Activated naive CD4-positive, alpha-beta T cell treated with anti-CD3 and anti-CD28 coated beads, Interleukin-2, amount 50 U/mL, for 16 hours (primary cell): ENCODE measurements at regions not wholly inside any gene's neighbourhood (a gene's known extent, or its start where the extent isn't known, plus 50 kb on each side); places are given as distances from the start of the nearest gene placed in this dataset.

Experiments
- DNase-seq: peaks from one replicate; pipeline ENCODE4 v3.0.0-alpha.2; 2020

- DNase-seq, result no peak
These were observed 296.8 kb downstream of the WDR72 start for GRCh38 chr15:53462651-53463050.

GRCh38 chr15:53461677-53462076 is 297.8 kb downstream of the WDR72 start:
- DNase-seq, result no peak

- no peak for DNase-seq
These were observed 300.7 kb downstream of the WDR72 start for GRCh38 chr15:53458736-53459135.

GRCh38 chr15:53457479-53457878 is 302.0 kb downstream of the WDR72 start:
- DNase-seq, result no peak

GRCh38 chr15:53454843-53455721 is 304.4 kb downstream of the WDR72 start:
- no peak for DNase-seq

GRCh38 chr15:53454535-53454842 is 305.0 kb downstream of the WDR72 start:
- no peak for DNase-seq

GRCh38 chr15:53453253-53454105 is 306.0 kb downstream of the WDR72 start:
- DNase-seq, result no peak

GRCh38 chr15:53448232-53449015 is 311.0 kb downstream of the WDR72 start:
- no peak for DNase-seq

- no peak for DNase-seq
These were observed 311.7 kb downstream of the WDR72 start for GRCh38 chr15:53447742-53448141.

- no peak for DNase-seq
These were observed 312.3 kb downstream of the WDR72 start for GRCh38 chr15:53447053-53447574.

GRCh38 chr15:53446376-53446775 is 313.1 kb downstream of the WDR72 start:
- no peak for DNase-seq

GRCh38 chr15:53445531-53445930 is 313.9 kb downstream of the WDR72 start:
- DNase-seq, result no peak

GRCh38 chr15:53437985-53438841 is 321.2 kb downstream of the WDR72 start:
- no peak for DNase-seq

- DNase-seq, result no peak
These were observed 322.1 kb downstream of the WDR72 start for GRCh38 chr15:53437366-53437765.

GRCh38 chr15:53434174-53434678 is 325.2 kb downstream of the WDR72 start:
- no peak for DNase-seq

GRCh38 chr15:53416219-53416940 is 343.1 kb downstream of the WDR72 start:
- no peak for DNase-seq

GRCh38 chr15:53414167-53414566 is 345.3 kb downstream of the WDR72 start:
- no peak for DNase-seq

- DNase-seq, result no peak
These were observed 346.9 kb downstream of the WDR72 start for GRCh38 chr15:53412542-53412941.

- DNase-seq, result no peak
These were observed 354.5 kb downstream of the WDR72 start for GRCh38 chr15:53404930-53405493.

GRCh38 chr15:53401503-53401902 is 358.0 kb downstream of the WDR72 start:
- no peak for DNase-seq

- DNase-seq, result no peak
These were observed 358.5 kb downstream of the WDR72 start for GRCh38 chr15:53400986-53401385.
